ENCODE measurements at regions not wholly inside any gene's neighbourhood (a gene's known extent, or its start where the extent isn't known, plus 50 kb on each side); places are given as distances from the start of the nearest gene placed in this dataset.

DNA sequence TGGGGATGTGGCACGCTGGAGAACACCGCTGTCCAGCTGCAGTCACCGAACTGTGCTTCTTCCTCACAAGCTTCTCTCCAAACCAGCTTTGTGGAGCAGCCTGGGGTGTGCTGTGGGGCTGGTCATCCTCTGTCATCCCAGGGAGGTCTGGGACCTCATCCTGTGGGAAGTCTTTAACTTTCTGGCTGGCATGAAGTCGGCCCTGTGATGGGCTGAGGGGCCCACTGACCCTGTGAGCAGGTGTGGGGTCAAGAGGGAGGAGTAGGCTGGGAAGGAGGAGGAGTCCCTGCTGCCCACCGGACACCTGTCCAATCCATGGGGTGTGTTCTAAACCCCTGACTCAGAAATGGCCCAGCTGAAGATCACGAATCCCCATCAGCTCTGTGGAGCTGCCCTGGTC lies 136.2 kb upstream of the SHH start:
- no peaks in the 10 kb centered on the region for H3K27me3 ChIP-seq (ENCODE audit: insufficient read depth, low read length)
- H3K4me1 ChIP-seq (ENCODE audit: insufficient read depth, low read length): no peaks in the 10 kb centered on the region
- H3K9ac ChIP-seq (ENCODE audit: low read depth, low read length): no peak overlapping the region
- H3K9me3 ChIP-seq (ENCODE audit: insufficient read depth, low read depth, low read length): no peaks in the 10 kb centered on the region; the same call in 1 of the 2 replicates
- no peaks in the 10 kb centered on the region for H3K36me3 ChIP-seq (ENCODE audit: insufficient read depth, low read length)
- H3K27ac ChIP-seq (ENCODE audit: low read depth, low read length): no peak overlapping the region
- no peak overlapping the region for H3K4me3 ChIP-seq (ENCODE audit: low read length)
- WGBS: 96% methylated on average over 6 of the region's 6 CpGs

DNA sequence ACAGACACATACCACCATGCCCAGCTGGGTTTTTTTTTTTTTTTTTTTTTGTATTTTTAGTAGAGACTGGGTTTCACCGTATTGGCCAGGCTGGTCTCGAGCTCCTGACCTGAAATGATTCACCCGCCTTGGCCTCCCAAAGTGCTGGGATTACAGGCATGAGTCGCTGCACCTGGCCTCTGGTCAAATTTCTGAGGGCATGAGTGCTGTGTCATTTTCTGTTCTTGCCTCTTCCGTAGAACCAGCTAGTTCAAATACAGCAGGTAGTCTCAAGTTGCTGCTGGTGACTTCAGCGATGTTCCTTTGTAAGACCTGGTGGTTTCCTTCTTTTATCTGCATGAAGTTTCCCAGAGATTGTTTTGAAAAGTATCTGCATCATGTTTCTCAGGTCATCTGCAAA lies 134.8 kb upstream of the SHH start:
- no peaks in the 10 kb centered on the region for H3K36me3 ChIP-seq (ENCODE audit: insufficient read depth, low read length)
- no peaks in the 10 kb centered on the region for H3K4me1 ChIP-seq (ENCODE audit: insufficient read depth, low read length)
- no peak overlapping the region for H3K4me3 ChIP-seq (ENCODE audit: low read length)
- no peak overlapping the region for H3K9ac ChIP-seq (ENCODE audit: low read depth, low read length)
- H3K27ac ChIP-seq (ENCODE audit: low read depth, low read length): no peak overlapping the region
- 85% methylated on average over 6 of the region's 6 CpGs for WGBS
- H3K27me3 ChIP-seq (ENCODE audit: insufficient read depth, low read length): no peaks in the 10 kb centered on the region
- H3K9me3 ChIP-seq (ENCODE audit: insufficient read depth, low read depth, low read length): no peaks in the 10 kb centered on the region; the same call in 1 of the 2 replicates

DNA sequence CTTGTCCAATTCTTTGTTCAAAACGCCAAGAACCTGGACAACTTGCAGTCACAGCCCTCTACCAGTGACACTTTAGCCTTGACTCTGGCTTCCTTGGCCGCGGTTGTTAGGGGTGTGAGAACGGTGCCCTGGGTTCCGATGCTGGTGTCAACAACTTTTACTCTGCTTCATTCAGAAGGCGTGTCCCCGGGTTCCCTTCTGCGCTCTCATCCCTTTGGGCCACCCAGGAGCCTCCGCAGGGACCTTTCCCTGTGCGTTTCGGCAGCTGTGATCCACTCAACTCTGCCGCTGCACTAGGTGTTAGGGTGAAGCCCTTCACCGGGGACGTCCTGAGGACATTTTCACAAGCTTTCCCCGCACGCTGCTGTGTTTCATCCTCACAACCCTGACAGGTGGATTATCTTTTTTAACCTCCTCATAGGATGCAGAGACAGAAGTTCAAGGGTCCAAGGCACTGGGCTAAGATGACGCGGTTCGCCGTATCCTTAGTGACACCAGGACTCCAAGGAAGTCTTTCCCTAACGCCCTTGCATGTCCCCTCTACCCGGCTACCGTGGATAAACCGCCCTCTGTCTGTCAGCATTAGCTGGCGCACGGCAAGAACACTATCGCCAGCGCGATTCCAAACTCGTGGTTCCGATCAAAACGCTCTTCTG lies 133.5 kb upstream of the SHH start:
- no peak overlapping the region for H3K9ac ChIP-seq (ENCODE audit: low read depth, low read length)
- no peaks in the 10 kb centered on the region for H3K4me1 ChIP-seq (ENCODE audit: insufficient read depth, low read length)
- 96% methylated on average over 32 of the region's 32 CpGs for WGBS
- no peaks in the 10 kb centered on the region for H3K36me3 ChIP-seq (ENCODE audit: insufficient read depth, low read length)
- H3K4me3 ChIP-seq (ENCODE audit: low read length): no peak overlapping the region
- no peak overlapping the region for H3K27ac ChIP-seq (ENCODE audit: low read depth, low read length)
- no peaks in the 10 kb centered on the region for H3K27me3 ChIP-seq (ENCODE audit: insufficient read depth, low read length)
- no peaks in the 10 kb centered on the region; the same call in 1 of the 2 replicates for H3K9me3 ChIP-seq (ENCODE audit: insufficient read depth, low read depth, low read length)

DNA sequence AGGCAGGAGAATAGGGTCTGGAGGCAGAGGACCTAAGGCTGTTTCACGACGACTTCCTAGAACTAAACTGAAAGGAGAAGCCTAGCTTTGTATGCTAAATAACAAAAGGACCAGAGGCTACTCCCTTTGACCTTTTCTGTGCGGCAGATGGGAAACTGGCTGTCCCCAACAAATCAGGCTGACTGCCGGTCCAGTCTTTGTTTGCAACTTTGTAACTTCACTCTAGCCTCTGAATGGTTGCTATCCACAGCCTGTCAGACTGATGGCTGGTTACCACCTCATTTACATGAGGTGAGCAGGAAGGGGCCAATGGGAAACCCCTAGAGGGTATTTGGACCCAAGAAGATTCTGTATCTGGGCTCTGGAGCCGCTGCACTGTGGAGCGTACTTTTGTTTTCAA lies 132.6 kb upstream of the SHH start:
- peaks cover 1% of the 10 kb centered on the region; the same call in 1 of the 2 replicates for H3K9me3 ChIP-seq (ENCODE audit: insufficient read depth, low read depth, low read length)
- H3K36me3 ChIP-seq (ENCODE audit: insufficient read depth, low read length): no peaks in the 10 kb centered on the region
- no peak overlapping the region for H3K27ac ChIP-seq (ENCODE audit: low read depth, low read length)
- WGBS: 90% methylated on average over 6 of the region's 6 CpGs
- H3K4me3 ChIP-seq (ENCODE audit: low read length): no peak overlapping the region
- H3K27me3 ChIP-seq (ENCODE audit: insufficient read depth, low read length): no peaks in the 10 kb centered on the region
- H3K4me1 ChIP-seq (ENCODE audit: insufficient read depth, low read length): no peaks in the 10 kb centered on the region
- no peak overlapping the region for H3K9ac ChIP-seq (ENCODE audit: low read depth, low read length)

- whole genome bisulfite sequencing: 85% methylated on average over 5 of the region's 6 CpGs
- H3K27ac ChIP-seq (ENCODE audit: low read depth, low read length): no peak overlapping the region
- H3K9me3 ChIP-seq (ENCODE audit: insufficient read depth, low read depth, low read length): peaks cover 15% of the 10 kb centered on the region
- H3K27me3 ChIP-seq (ENCODE audit: insufficient read depth, low read length): no peaks in the 10 kb centered on the region
- H3K36me3 ChIP-seq (ENCODE audit: insufficient read depth, low read length): no peaks in the 10 kb centered on the region
- no peak overlapping the region for H3K9ac ChIP-seq (ENCODE audit: low read depth, low read length)
- H3K4me1 ChIP-seq (ENCODE audit: insufficient read depth, low read length): no peaks in the 10 kb centered on the region
- no peak overlapping the region for H3K4me3 ChIP-seq (ENCODE audit: low read length)
These were observed 131.1 kb upstream of the SHH start for GRCh38 chr7:155943251-155943899.

- H3K4me3 ChIP-seq (ENCODE audit: low read length): no peak overlapping the region
- no peaks in the 10 kb centered on the region for H3K4me1 ChIP-seq (ENCODE audit: insufficient read depth, low read length)
- WGBS: 92% methylated on average over 19 of the region's 20 CpGs
- no peaks in the 10 kb centered on the region for H3K27me3 ChIP-seq (ENCODE audit: insufficient read depth, low read length)
- H3K27ac ChIP-seq (ENCODE audit: low read depth, low read length): no peak overlapping the region
- no peaks in the 10 kb centered on the region for H3K36me3 ChIP-seq (ENCODE audit: insufficient read depth, low read length)
- H3K9ac ChIP-seq (ENCODE audit: low read depth, low read length): no peak overlapping the region
- H3K9me3 ChIP-seq (ENCODE audit: insufficient read depth, low read depth, low read length): peaks cover 15% of the 10 kb centered on the region
These were observed 130.1 kb upstream of the SHH start for GRCh38 chr7:155942226-155942950.

- 79% methylated on average over 4 of the region's 4 CpGs for WGBS
- Histone ChIP-seq H3K4me3 (ENCODE audit: low read length) (no peak overlapping the region), H3K36me3 (ENCODE audit: insufficient read depth, low read length) (no peaks in the 10 kb centered on the region), H3K4me1 (ENCODE audit: insufficient read depth, low read length) (no peaks in the 10 kb centered on the region), H3K27ac (ENCODE audit: low read depth, low read length) (no peak overlapping the region), H3K9me3 (ENCODE audit: insufficient read depth, low read depth, low read length) (peaks cover 15% of the 10 kb centered on the region), H3K27me3 (ENCODE audit: insufficient read depth, low read length) (no peaks in the 10 kb centered on the region), H3K9ac (ENCODE audit: low read depth, low read length) (no peak overlapping the region)
These were observed 129.4 kb upstream of the SHH start for GRCh38 chr7:155941688-155942087.

DNA sequence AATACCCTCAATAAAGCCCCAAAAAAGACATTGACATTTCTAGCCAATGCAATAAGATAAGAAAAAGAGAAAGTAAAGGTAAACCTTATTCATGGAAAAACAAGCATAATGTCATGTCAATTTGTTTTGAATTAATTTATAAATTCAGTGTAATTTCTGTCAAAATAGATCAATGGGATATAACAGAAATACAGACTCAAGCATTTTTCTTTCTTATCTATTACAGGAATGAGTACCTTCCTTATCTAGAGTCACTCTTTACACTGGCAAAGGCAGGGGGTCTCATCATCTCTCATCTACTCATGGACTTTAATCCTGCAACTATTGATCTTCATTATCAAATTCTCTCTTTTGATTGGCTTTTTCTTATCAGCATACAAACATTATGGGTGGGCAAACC lies 127.1 kb upstream of the SHH start:
- Histone ChIP-seq H3K4me3 (ENCODE audit: low read length) (no peak overlapping the region), H3K9ac (ENCODE audit: low read depth, low read length) (no peak overlapping the region), H3K4me1 (ENCODE audit: insufficient read depth, low read length) (no peaks in the 10 kb centered on the region), H3K27me3 (ENCODE audit: insufficient read depth, low read length) (no peaks in the 10 kb centered on the region), H3K9me3 (ENCODE audit: insufficient read depth, low read depth, low read length) (peaks cover 15% of the 10 kb centered on the region), H3K27ac (ENCODE audit: low read depth, low read length) (no peak overlapping the region), H3K36me3 (ENCODE audit: insufficient read depth, low read length) (no peaks in the 10 kb centered on the region)

GRCh38 chr7:155938129-155938528 lies 125.9 kb upstream of the SHH start:
- Histone ChIP-seq H3K36me3 (ENCODE audit: insufficient read depth, low read length) (no peaks in the 10 kb centered on the region), H3K27ac (ENCODE audit: low read depth, low read length) (no peak overlapping the region), H3K4me3 (ENCODE audit: low read length) (no peak overlapping the region), H3K9me3 (ENCODE audit: insufficient read depth, low read depth, low read length) (peaks cover 15% of the 10 kb centered on the region), H3K4me1 (ENCODE audit: insufficient read depth, low read length) (no peaks in the 10 kb centered on the region), H3K9ac (ENCODE audit: low read depth, low read length) (no peak overlapping the region), H3K27me3 (ENCODE audit: insufficient read depth, low read length) (no peaks in the 10 kb centered on the region)
- 0% methylated on average over 1 of the region's 2 CpGs for WGBS

DNA sequence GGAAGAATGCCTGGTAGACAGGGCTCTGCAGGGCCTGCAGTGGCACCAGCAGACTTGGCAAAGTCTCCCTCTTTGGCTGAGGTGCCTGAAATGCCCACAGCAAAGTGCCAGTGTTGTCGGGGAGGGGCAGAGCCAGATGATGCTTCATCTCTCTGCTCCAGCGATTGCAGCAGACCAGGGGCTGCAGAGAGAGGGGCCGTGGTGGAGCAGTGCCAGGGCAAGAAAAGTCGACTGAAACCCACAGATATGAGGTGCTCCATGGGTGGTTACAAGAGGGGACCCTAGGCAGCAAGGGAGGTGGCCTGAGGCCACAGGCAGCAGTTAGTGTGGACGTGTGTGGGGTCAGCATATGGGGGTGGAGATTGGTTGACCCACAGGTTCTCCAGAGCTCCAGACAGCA lies 123.5 kb upstream of the SHH start:
- Histone ChIP-seq H3K4me3 (ENCODE audit: low read length) (no peak overlapping the region), H3K36me3 (ENCODE audit: insufficient read depth, low read length) (no peaks in the 10 kb centered on the region), H3K4me1 (ENCODE audit: insufficient read depth, low read length) (no peaks in the 10 kb centered on the region), H3K27ac (ENCODE audit: low read depth, low read length) (no peak overlapping the region), H3K9me3 (ENCODE audit: insufficient read depth, low read depth, low read length) (peaks cover 15% of the 10 kb centered on the region), H3K27me3 (ENCODE audit: insufficient read depth, low read length) (no peaks in the 10 kb centered on the region), H3K9ac (ENCODE audit: low read depth, low read length) (no peak overlapping the region)
- WGBS: 76% methylated on average over 5 of the region's 5 CpGs

- no peak overlapping the region for H3K27ac ChIP-seq (ENCODE audit: low read depth, low read length)
- no peak overlapping the region for H3K4me3 ChIP-seq (ENCODE audit: low read length)
- H3K9me3 ChIP-seq (ENCODE audit: insufficient read depth, low read depth, low read length): peaks cover 15% of the 10 kb centered on the region
- H3K9ac ChIP-seq (ENCODE audit: low read depth, low read length): no peak overlapping the region
- H3K4me1 ChIP-seq (ENCODE audit: insufficient read depth, low read length): no peaks in the 10 kb centered on the region
- WGBS: 79% methylated on average over 3 of the region's 3 CpGs
- no peaks in the 10 kb centered on the region for H3K36me3 ChIP-seq (ENCODE audit: insufficient read depth, low read length)
- no peaks in the 10 kb centered on the region for H3K27me3 ChIP-seq (ENCODE audit: insufficient read depth, low read length)
These were observed 122.8 kb upstream of the SHH start for GRCh38 chr7:155935005-155935557.

Data from HUES64 (cell line).